ENCODE measurements at regions not wholly inside any gene's neighbourhood (a gene's known extent, or its start where the extent isn't known, plus 50 kb on each side); places are given as distances from the start of the nearest gene placed in this dataset.

GRCh38 chr6:140777780-140778179 is 1354.9 kb upstream of the GJE1 start:
- Histone ChIP-seq H3K27me3 (ENCODE audit: insufficient read depth, low read depth) (no peaks in the 10 kb centered on the region), H3K79me2 (ENCODE audit: low read depth) (no peaks in the 10 kb centered on the region), H3K4me2 (no peak overlapping the region), H3K9me3 (ENCODE audit: insufficient read depth, low read depth) (no peaks in the 10 kb centered on the region), H3K9me2 (ENCODE audit: insufficient read depth) (no peaks in the 10 kb centered on the region; the same call in 1 of the 2 replicates), H3K36me3 (ENCODE audit: low read depth) (no peaks in the 10 kb centered on the region), H4K20me1 (ENCODE audit: insufficient read depth) (no peaks in the 10 kb centered on the region), H3F3A (ENCODE audit: insufficient read depth, low read depth) (no peaks in the 10 kb centered on the region), H3K4me3 (no peak overlapping the region), H2AFZ (no peak overlapping the region), H3K4me1 (replicated peaks; ENCODE audit: insufficient read depth) (peaks cover 7% of the 10 kb centered on the region; the same call in 1 of the 2 replicates), H3K27ac (no peak overlapping the region)
- CTCF ChIA-PET: no interaction called here
- no TSS peak for BruUV-seq (replicated peaks)
- no peak for DNase-seq
- POLR2A ChIA-PET (ENCODE audit: unreplicated experiment): no interaction called here
- intact Hi-C loops (cut with micrococcal nuclease; ENCODE audit: unreplicated experiment): no loop called here
- no peak for TF ChIP-seq CTCF (conservative IDR thresholded peaks at IDR 0.05)
- TF ChIP-seq EZH2 (IDR thresholded peaks at IDR 0.05; ENCODE audit: low read depth): no peak

- Histone ChIP-seq H3K9me3 (ENCODE audit: insufficient read depth, low read depth) (no peaks in the 10 kb centered on the region), H3K79me2 (ENCODE audit: low read depth) (no peaks in the 10 kb centered on the region), H3K4me3 (no peak overlapping the region), H4K20me1 (ENCODE audit: insufficient read depth) (no peaks in the 10 kb centered on the region), H3F3A (ENCODE audit: insufficient read depth, low read depth) (no peaks in the 10 kb centered on the region), H3K27ac (no peak overlapping the region), H2AFZ (no peak overlapping the region), H3K9me2 (ENCODE audit: insufficient read depth) (no peaks in the 10 kb centered on the region; the same call in 1 of the 2 replicates), H3K4me2 (no peak overlapping the region), H3K36me3 (ENCODE audit: low read depth) (no peaks in the 10 kb centered on the region), H3K4me1 (replicated peaks; ENCODE audit: insufficient read depth) (peaks cover 7% of the 10 kb centered on the region; the same call in 1 of the 2 replicates), H3K27me3 (ENCODE audit: insufficient read depth, low read depth) (no peaks in the 10 kb centered on the region)
- TF ChIP-seq CTCF (conservative IDR thresholded peaks at IDR 0.05) (no peak), EZH2 (IDR thresholded peaks at IDR 0.05; ENCODE audit: low read depth) (no peak)
- intact Hi-C loops (cut with micrococcal nuclease; ENCODE audit: unreplicated experiment): no loop called here
- no peak for DNase-seq
- ChIA-PET CTCF (no interaction called here), POLR2A (ENCODE audit: unreplicated experiment) (no interaction called here)
- no TSS peak for BruUV-seq (replicated peaks)
Measured at GRCh38 chr6:140775061-140775460, 1357.7 kb upstream of the GJE1 start.

GRCh38 chr6:140774080-140774505 is 1358.6 kb upstream of the GJE1 start:
- H2AFZ ChIP-seq: no peak overlapping the region

More at GRCh38 chr6:140774080-140774505, 1358.6 kb upstream of the GJE1 start:
- H3K4me1 ChIP-seq (replicated peaks; ENCODE audit: insufficient read depth): peaks cover 7% of the 10 kb centered on the region; the same call in 1 of the 2 replicates
- intact Hi-C loops (cut with micrococcal nuclease; ENCODE audit: unreplicated experiment): no loop called here
- H3K4me2 ChIP-seq: no peak overlapping the region
- no peaks in the 10 kb centered on the region for H3K79me2 ChIP-seq (ENCODE audit: low read depth)
- no peaks in the 10 kb centered on the region for H3F3A ChIP-seq (ENCODE audit: insufficient read depth, low read depth)
- BruUV-seq (replicated peaks): no TSS peak
- no peaks in the 10 kb centered on the region for H3K27me3 ChIP-seq (ENCODE audit: insufficient read depth, low read depth)
- no peaks in the 10 kb centered on the region for H4K20me1 ChIP-seq (ENCODE audit: insufficient read depth)
- no peak overlapping the region for H3K4me3 ChIP-seq
- peak in 1 of 2 experiments; percentile 2 for DNase-seq
- H3K27ac ChIP-seq: no peak overlapping the region
- H3K9me3 ChIP-seq (ENCODE audit: insufficient read depth, low read depth): no peaks in the 10 kb centered on the region
- POLR2A ChIA-PET (ENCODE audit: unreplicated experiment): no interaction called here
- no peak for TF ChIP-seq CTCF (conservative IDR thresholded peaks at IDR 0.05)
- no peak for TF ChIP-seq EZH2 (IDR thresholded peaks at IDR 0.05; ENCODE audit: low read depth)
- no peaks in the 10 kb centered on the region for H3K36me3 ChIP-seq (ENCODE audit: low read depth)
- H3K9me2 ChIP-seq (ENCODE audit: insufficient read depth): no peaks in the 10 kb centered on the region; the same call in 1 of the 2 replicates
- CTCF ChIA-PET: no interaction called here

All from PC-9 (cell line).